NOMO-1 treated with dmso at 0.1 percent for 144 hours (cell line): ENCODE measurements at regions not wholly inside any gene's neighbourhood (a gene's known extent, or its start where the extent isn't known, plus 50 kb on each side); places are given as distances from the start of the nearest gene placed in this dataset.
"Not testable (repeated sequence)": the region's sequence is repeated elsewhere in the genome, so short reads cannot be mapped to it uniquely, and the experiment has no call there.

Experiments used
- DNase-seq: peaks from one replicate; lab custom pipeline; 2025; ENCODE audit not compliant: unreplicated experiment; lab: John Stamatoyannopoulos, UW

- DNase-seq = no peak
Measured at GRCh38 chr16:60815865-60816264, 1220.4 kb downstream of the CDH8 start.

GRCh38 chr16:60815033-60815432 is 1221.2 kb downstream of the CDH8 start:
- no peak for DNase-seq

GRCh38 chr16:60811657-60812056 is 1224.6 kb downstream of the CDH8 start:
- DNase-seq = no peak

GRCh38 chr16:60811051-60811608 is 1225.1 kb downstream of the CDH8 start:
- no peak for DNase-seq

GRCh38 chr16:60810250-60810649 is 1226.0 kb downstream of the CDH8 start:
- DNase-seq = no peak

GRCh38 chr16:60792437-60792836 is 1243.8 kb downstream of the CDH8 start:
- DNase-seq = no peak

- DNase-seq = no peak
Measured at GRCh38 chr16:60788631-60789030, 1247.6 kb downstream of the CDH8 start.

GRCh38 chr16:60776281-60776680 is 1260.0 kb downstream of the CDH8 start:
- DNase-seq = no peak

- DNase-seq = peak; percentile 34
Measured at GRCh38 chr16:60771138-60771537, 1265.1 kb downstream of the CDH8 start.

GRCh38 chr16:60770384-60770783 is 1265.9 kb downstream of the CDH8 start:
- not testable (repeated sequence) for DNase-seq

GRCh38 chr16:60763869-60764268 is 1272.4 kb downstream of the CDH8 start:
- DNase-seq = no peak

GRCh38 chr16:60755907-60756306 is 1280.3 kb downstream of the CDH8 start:
- DNase-seq = no peak

- DNase-seq = no peak
Measured at GRCh38 chr16:60748366-60748765, 1287.9 kb downstream of the CDH8 start.

- DNase-seq = no peak
Measured at GRCh38 chr16:60744198-60744597, 1292.0 kb downstream of the CDH8 start.

- no peak for DNase-seq
Measured at GRCh38 chr16:60741810-60742209, 1294.4 kb downstream of the CDH8 start.

GRCh38 chr16:60739737-60740683 is 1296.2 kb downstream of the CDH8 start:
- no peak for DNase-seq

GRCh38 chr16:60731329-60732050 is 1304.7 kb downstream of the CDH8 start:
- no peak for DNase-seq

- DNase-seq = no peak
Measured at GRCh38 chr16:60729051-60729450, 1307.2 kb downstream of the CDH8 start.

- DNase-seq = no peak
Measured at GRCh38 chr16:60727851-60728250, 1308.4 kb downstream of the CDH8 start.

- no peak for DNase-seq
Measured at GRCh38 chr16:60720060-60720459, 1316.2 kb downstream of the CDH8 start.

GRCh38 chr16:60717808-60718207 is 1318.4 kb downstream of the CDH8 start:
- no peak for DNase-seq

- no peak for DNase-seq
Measured at GRCh38 chr16:60712144-60712543, 1324.1 kb downstream of the CDH8 start.
